ENCODE measurements at regions not wholly inside any gene's neighbourhood (a gene's known extent, or its start where the extent isn't known, plus 50 kb on each side); places are given as distances from the start of the nearest gene placed in this dataset.

GRCh38 chr1:232194424-232194823, 435.5 kb downstream of the SIPA1L2 start:
- TF ChIP-seq ZNF121 (CRISPR knock-in tag; IDR thresholded peaks at IDR 0.05) = no peak
- TF ChIP-seq SMAD3 (CRISPR knock-in tag; IDR thresholded peaks at IDR 0.05; ENCODE audit: borderline replicate concordance) = no peak
- no peak for TF ChIP-seq MAX (CRISPR knock-in tag; IDR thresholded peaks at IDR 0.05)
- TF ChIP-seq, protein P1, sequence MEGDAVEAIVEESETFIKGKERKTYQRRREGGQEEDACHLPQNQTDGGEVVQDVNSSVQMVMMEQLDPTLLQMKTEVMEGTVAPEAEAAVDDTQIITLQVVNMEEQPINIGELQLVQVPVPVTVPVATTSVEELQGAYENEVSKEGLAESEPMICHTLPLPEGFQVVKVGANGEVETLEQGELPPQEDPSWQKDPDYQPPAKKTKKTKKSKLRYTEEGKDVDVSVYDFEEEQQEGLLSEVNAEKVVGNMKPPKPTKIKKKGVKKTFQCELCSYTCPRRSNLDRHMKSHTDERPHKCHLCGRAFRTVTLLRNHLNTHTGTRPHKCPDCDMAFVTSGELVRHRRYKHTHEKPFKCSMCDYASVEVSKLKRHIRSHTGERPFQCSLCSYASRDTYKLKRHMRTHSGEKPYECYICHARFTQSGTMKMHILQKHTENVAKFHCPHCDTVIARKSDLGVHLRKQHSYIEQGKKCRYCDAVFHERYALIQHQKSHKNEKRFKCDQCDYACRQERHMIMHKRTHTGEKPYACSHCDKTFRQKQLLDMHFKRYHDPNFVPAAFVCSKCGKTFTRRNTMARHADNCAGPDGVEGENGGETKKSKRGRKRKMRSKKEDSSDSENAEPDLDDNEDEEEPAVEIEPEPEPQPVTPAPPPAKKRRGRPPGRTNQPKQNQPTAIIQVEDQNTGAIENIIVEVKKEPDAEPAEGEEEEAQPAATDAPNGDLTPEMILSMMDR (IDR thresholded peaks at IDR 0.05) = no peak
